ENCODE measurements at regions not wholly inside any gene's neighbourhood (a gene's known extent, or its start where the extent isn't known, plus 50 kb on each side); places are given as distances from the start of the nearest gene placed in this dataset.

GRCh38 chr2:239693761-239694415 lies 293.1 kb upstream of the HDAC4 start:
- TF ChIP-seq CTCF (IDR thresholded peaks at IDR 0.05 in 2 of 3, conservative IDR thresholded peaks at IDR 0.05 in 1 of 3; ENCODE audit: control insufficient read depth in 2 of 3, extremely low read depth in 1 of 3, insufficient read depth in 1 of 3, low read depth in 3 of 3, low read length in 3 of 3): no peak
- TF ChIP-seq ZBTB33 (IDR thresholded peaks at IDR 0.05): no peak
- TF ChIP-seq EZH2 (IDR thresholded peaks at IDR 0.05; ENCODE audit: borderline replicate concordance, control insufficient read depth, low read depth, low read length): no peak
- no peak for TF ChIP-seq RBBP5 (conservative IDR thresholded peaks at IDR 0.05)
- no peak for TF ChIP-seq JUND (IDR thresholded peaks at IDR 0.05; ENCODE audit: low read depth, low read length)
- no peak for TF ChIP-seq ELK1 (IDR thresholded peaks at IDR 0.05; ENCODE audit: low read depth, low read length)
- TF ChIP-seq YY1 (IDR thresholded peaks at IDR 0.05; ENCODE audit: low read depth, low read length): no peak
- no peak for TF ChIP-seq NFIC (IDR thresholded peaks at IDR 0.05; ENCODE audit: low read depth, low read length)
- no peak for TF ChIP-seq FOXM1 (IDR thresholded peaks at IDR 0.05; ENCODE audit: low read depth, low read length)
- TF ChIP-seq ESRRA (IDR thresholded peaks at IDR 0.05; ENCODE audit: low read length): no peak
- no peak for TF ChIP-seq HDAC6 (IDR thresholded peaks at IDR 0.05; ENCODE audit: unreplicated experiment)
- TF ChIP-seq CEBPZ (IDR thresholded peaks at IDR 0.05; ENCODE audit: low read depth, low read length): no peak

All from GM12878 (cell line).